ENCODE measurements at regions not wholly inside any gene's neighbourhood (a gene's known extent, or its start where the extent isn't known, plus 50 kb on each side); places are given as distances from the start of the nearest gene placed in this dataset.

DNA sequence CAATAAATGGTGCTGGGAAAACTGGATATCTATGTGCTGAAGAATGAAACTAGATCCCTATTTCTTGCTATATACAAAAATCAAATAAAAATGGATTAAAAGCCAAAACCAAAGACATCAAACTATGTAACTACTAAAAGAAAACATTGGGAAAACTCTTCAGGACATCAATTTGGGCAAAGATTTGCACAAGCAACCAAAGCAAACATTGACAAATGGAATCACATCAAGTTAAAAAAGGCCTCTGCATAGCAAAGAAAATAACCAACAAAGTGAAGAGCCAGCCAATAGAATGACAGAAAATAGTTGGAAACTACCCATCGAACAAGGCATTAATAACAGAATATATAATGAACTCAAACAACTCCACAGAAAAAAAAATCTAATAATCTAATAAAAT, 1495.3 kb downstream of the SI start:
- H3K4me1 ChIP-seq (ENCODE audit: control insufficient read depth, insufficient read depth, low read length): no peaks in the 10 kb centered on the region
- DNase-seq (no peak), ATAC-seq (no peak)
- no peak overlapping the region for H3K27ac ChIP-seq (ENCODE audit: low read length)
- H3K4me3 ChIP-seq (ENCODE audit: low read length): no peak overlapping the region
- no peaks in the 10 kb centered on the region for H3K9me3 ChIP-seq (ENCODE audit: control insufficient read depth, low read length)
- intact Hi-C loops (cut with DNase I): no loop called here
- no peaks in the 10 kb centered on the region for H3K27me3 ChIP-seq (ENCODE audit: control insufficient read depth, insufficient read depth)
- 87% methylated on average over 1 of the region's 1 CpG for WGBS

DNA sequence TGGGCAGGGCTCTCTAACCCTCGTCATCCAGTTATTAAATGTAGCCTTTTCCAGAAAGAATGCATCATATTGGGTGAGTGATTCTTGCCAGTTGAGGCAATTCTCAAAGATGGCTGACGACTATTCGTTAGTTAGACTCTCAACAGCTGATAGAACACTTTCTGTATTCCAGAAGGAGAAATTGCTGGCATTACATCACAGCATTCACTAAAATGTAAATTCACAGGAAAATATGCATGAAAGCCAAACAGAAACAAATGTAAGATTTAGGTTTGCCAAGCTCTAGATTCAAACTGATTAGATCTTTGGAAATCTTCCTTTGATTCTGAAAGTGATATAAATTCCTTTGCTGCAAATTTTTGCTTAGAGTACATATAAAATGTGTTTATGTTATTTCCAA, 1501.0 kb downstream of the SI start:
- WGBS: 82% methylated on average over 3 of the region's 3 CpGs
- no peaks in the 10 kb centered on the region for H3K4me1 ChIP-seq (ENCODE audit: control insufficient read depth, insufficient read depth, low read length)
- no peak for DNase-seq
- H3K27me3 ChIP-seq (ENCODE audit: control insufficient read depth, insufficient read depth): no peaks in the 10 kb centered on the region
- H3K9me3 ChIP-seq (ENCODE audit: control insufficient read depth, low read length): no peaks in the 10 kb centered on the region
- no peak for ATAC-seq
- H3K4me3 ChIP-seq (ENCODE audit: low read length): no peak overlapping the region
- H3K27ac ChIP-seq (ENCODE audit: low read length): no peak overlapping the region
- intact Hi-C loops (cut with DNase I): no loop called here

DNA sequence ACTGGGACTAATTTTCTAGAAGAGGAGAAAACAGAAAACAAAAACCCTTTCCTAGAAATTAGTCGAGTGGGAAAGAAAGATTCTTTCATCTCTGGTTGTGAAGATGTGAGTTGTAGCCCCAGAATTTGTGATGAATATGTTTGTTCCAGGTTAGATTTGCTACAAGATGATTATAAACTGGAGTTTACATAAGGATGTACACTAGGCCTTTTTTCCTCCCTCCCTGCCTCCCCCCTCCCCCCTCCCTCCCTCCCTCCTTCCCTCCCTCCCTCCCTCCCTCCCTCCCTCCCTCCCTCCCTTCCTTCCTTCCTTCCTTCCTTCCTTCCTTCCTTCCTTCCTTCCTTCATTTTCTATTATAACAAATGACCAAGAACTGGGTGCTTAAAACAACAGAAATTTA, 1502.0 kb downstream of the SI start:
- Histone ChIP-seq H3K4me1 (ENCODE audit: control insufficient read depth, insufficient read depth, low read length) (no peaks in the 10 kb centered on the region), H3K27ac (ENCODE audit: low read length) (no peak overlapping the region), H3K9me3 (ENCODE audit: control insufficient read depth, low read length) (no peaks in the 10 kb centered on the region), H3K4me3 (ENCODE audit: low read length) (no peak overlapping the region), H3K27me3 (ENCODE audit: control insufficient read depth, insufficient read depth) (no peaks in the 10 kb centered on the region)
- no peak for ATAC-seq
- intact Hi-C loops (cut with DNase I): no loop called here
- no peak for DNase-seq
- WGBS: 72% methylated on average over 1 of the region's 1 CpG

DNA sequence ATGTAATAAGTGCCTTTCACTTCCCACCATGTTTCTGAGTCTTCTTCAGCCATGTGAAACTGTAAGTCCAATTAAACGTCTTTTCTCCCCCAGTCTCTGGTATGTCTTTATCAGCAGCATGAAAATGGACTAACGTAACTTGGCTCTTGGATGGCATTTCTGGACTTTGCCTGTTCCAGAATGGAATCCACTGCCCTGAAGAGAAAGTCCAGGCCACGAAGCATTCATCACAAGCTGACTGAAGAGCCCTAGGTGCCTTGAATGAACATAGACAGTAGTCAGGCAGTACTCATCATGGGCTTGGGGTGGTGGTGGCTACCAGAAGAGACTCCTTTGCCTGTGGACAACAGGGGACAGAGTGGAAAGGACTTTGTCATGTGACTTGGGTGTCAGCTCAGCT, 1505.0 kb downstream of the SI start:
- H3K9me3 ChIP-seq (ENCODE audit: control insufficient read depth, low read length): no peaks in the 10 kb centered on the region
- intact Hi-C loops (cut with DNase I): no loop called here
- 57% methylated on average over 3 of the region's 3 CpGs for WGBS

DNA sequence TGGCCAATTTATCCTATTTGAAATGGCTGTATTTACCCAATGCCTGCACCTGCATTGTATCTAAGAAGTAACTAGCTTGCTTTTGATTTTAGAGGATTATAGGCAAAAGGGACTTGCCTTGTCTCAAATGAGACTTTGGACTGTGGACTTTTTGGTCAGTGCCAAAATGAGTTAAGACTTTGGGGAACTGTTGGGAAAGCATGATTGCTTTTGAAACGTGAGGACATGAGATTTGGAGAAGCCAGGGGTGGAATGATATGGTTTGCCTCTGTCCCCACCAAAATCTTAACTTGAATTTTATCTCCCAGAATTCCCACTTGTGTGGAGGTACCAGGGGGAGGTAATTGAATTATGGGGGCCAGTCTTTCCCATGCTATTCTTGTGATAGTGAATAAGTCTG, 1505.4 kb downstream of the SI start:
- H3K4me3 ChIP-seq (ENCODE audit: low read length): no peak overlapping the region
- H3K9me3 ChIP-seq (ENCODE audit: control insufficient read depth, low read length): no peaks in the 10 kb centered on the region
- H3K27me3 ChIP-seq (ENCODE audit: control insufficient read depth, insufficient read depth): no peaks in the 10 kb centered on the region
- WGBS: 38% methylated on average over 1 of the region's 1 CpG
- intact Hi-C loops (cut with DNase I): no loop called here
- H3K27ac ChIP-seq (ENCODE audit: low read length): no peak overlapping the region
- H3K4me1 ChIP-seq (ENCODE audit: control insufficient read depth, insufficient read depth, low read length): no peaks in the 10 kb centered on the region
- DNase-seq (no peak), ATAC-seq (no peak)

More for the DNA sequence above, 1505.0 kb downstream of the SI start:
- no peaks in the 10 kb centered on the region for H3K4me1 ChIP-seq (ENCODE audit: control insufficient read depth, insufficient read depth, low read length)
- no peak for DNase-seq
- no peak overlapping the region for H3K27ac ChIP-seq (ENCODE audit: low read length)
- H3K27me3 ChIP-seq (ENCODE audit: control insufficient read depth, insufficient read depth): no peaks in the 10 kb centered on the region
- H3K4me3 ChIP-seq (ENCODE audit: low read length): no peak overlapping the region
- no peak for ATAC-seq

DNA sequence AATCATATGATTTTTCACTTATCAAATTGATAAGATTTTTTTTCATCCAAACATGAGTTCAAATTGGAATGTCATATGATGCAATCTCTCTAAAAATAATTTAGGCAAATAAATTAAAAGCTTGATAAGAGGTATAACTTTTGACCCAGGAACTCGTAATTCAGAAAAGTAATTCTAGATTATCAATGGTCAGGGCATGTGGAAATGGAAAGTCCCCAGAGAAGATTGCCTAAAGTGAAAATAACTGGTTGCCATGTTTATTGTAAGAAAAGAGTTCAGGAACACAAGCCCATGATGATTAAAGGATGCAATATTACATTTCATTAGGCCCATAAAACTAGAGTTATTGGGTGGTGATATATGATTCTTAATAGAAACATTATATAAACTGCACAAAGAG, 1514.8 kb downstream of the SI start:
- Histone ChIP-seq H3K4me3 (ENCODE audit: low read length) (no peak overlapping the region), H3K9me3 (ENCODE audit: control insufficient read depth, low read length) (no peaks in the 10 kb centered on the region), H3K4me1 (ENCODE audit: control insufficient read depth, insufficient read depth, low read length) (no peaks in the 10 kb centered on the region), H3K27ac (ENCODE audit: low read length) (no peak overlapping the region), H3K27me3 (ENCODE audit: control insufficient read depth, insufficient read depth) (no peaks in the 10 kb centered on the region)
- DNase-seq (no peak), ATAC-seq (no peak)
- intact Hi-C loops (cut with DNase I): no loop called here
- 42% methylated on average over 1 of the region's 1 CpG for WGBS

DNA sequence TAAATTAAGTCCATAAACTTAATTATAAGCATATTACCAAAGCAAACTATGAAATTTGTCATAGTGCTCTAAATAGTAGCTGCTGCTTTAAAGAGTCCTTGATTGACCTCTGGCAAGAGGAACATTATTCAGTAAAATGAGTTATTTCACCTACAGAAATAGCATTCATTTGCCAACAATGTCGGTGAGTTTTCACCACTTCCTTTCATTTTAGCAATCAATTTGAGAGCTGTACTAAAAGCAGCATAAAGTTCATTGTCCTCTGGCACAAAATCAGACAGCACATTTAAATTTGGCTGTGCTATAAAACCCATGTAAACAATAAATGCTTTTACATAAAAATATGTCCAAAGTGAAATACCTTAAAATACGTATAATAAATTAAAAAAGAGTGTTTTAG, 1515.7 kb downstream of the SI start:
- DNase-seq (no peak), ATAC-seq (no peak)
- intact Hi-C loops (cut with DNase I): no loop called here
- Histone ChIP-seq H3K9me3 (ENCODE audit: control insufficient read depth, low read length) (no peaks in the 10 kb centered on the region), H3K4me1 (ENCODE audit: control insufficient read depth, insufficient read depth, low read length) (no peaks in the 10 kb centered on the region), H3K27ac (ENCODE audit: low read length) (no peak overlapping the region), H3K4me3 (ENCODE audit: low read length) (no peak overlapping the region), H3K27me3 (ENCODE audit: control insufficient read depth, insufficient read depth) (no peaks in the 10 kb centered on the region)
- 48% methylated on average over 2 of the region's 2 CpGs for WGBS

DNA sequence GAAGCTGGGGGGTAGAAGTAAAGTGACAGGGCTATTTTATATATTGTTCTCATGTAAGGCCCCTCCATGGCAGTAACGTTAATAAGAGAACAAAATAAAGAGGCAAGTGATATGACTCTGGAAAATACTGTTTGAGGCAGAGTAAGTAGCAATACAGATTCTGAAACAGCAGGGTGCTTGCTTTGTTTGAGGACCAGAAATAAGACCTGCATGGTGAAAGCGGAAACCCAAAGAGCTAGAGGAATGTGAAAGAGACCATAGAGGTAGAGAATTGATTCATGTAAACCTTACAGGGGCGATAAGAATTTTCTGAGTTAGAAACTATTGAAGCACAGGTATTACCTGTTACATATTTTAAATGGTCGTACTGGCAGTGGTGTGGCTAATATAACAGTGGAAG, 1517.1 kb downstream of the SI start:
- Histone ChIP-seq H3K27me3 (ENCODE audit: control insufficient read depth, insufficient read depth) (no peaks in the 10 kb centered on the region), H3K27ac (ENCODE audit: low read length) (no peak overlapping the region), H3K4me3 (ENCODE audit: low read length) (no peak overlapping the region), H3K9me3 (ENCODE audit: control insufficient read depth, low read length) (no peaks in the 10 kb centered on the region), H3K4me1 (ENCODE audit: control insufficient read depth, insufficient read depth, low read length) (no peaks in the 10 kb centered on the region)
- WGBS: 76% methylated on average over 4 of the region's 4 CpGs
- ATAC-seq (no peak), DNase-seq (no peak)
- intact Hi-C loops (cut with DNase I): no loop called here

DNA sequence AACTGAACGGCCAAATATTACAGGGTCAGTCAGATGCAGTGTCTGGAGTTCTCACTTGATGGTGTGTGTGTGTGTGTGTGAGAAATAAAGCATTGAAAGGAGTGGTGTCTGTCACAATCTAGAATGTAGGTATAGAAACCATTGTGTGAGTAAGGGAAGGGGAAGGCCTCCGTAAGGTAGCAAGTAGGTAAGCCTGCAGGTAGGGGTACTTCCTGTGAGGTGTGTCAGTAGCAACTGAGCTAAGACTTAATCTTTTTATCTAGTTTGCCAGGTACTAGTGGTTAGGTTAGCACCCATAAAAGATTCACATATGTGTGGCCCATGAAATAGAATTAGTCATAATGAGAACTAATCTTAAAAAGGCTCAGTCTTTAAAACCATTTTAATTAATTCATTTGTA, 1517.8 kb downstream of the SI start:
- no peak for DNase-seq
- Histone ChIP-seq H3K27ac (ENCODE audit: low read length) (no peak overlapping the region), H3K4me3 (ENCODE audit: low read length) (no peak overlapping the region), H3K9me3 (ENCODE audit: control insufficient read depth, low read length) (no peaks in the 10 kb centered on the region), H3K27me3 (ENCODE audit: control insufficient read depth, insufficient read depth) (no peaks in the 10 kb centered on the region), H3K4me1 (ENCODE audit: control insufficient read depth, insufficient read depth, low read length) (no peaks in the 10 kb centered on the region)
- intact Hi-C loops (cut with DNase I): no loop called here
- ATAC-seq: no peak
- WGBS: 78% methylated on average over 2 of the region's 2 CpGs

DNA sequence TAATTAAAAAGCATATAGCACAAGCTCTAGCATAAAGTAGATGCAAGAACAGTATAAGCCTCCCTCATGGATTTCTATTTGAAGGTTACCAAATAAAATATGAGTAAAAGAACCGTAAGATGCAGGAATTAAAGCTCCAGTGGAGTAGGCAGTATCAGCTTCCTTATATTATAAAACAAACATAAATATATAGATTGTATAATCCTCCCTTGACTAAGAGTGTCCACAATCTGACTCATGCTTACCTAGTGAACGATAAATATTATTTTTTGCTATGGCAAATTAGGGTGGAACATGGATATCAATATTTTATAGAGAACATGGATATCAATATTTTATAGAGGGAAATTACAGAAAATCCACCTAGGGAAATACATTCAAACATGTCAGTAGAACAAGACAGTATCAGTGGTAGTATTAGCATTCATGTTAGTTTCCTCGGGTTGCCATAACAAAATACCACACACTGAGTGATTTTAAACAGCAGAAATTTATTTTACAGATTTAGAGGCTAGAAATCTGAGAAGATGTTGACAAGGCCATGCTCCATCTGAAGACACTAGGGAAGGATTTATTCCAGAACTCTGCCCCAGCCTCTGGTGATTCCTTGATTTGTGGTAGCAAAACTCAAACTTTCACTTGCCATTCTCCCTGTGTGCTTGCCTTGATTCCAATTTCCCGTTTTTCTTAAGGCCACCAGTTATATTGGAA, 1521.3 kb downstream of the SI start:
- no peak for ATAC-seq
- Histone ChIP-seq H3K27me3 (ENCODE audit: control insufficient read depth, insufficient read depth) (no peaks in the 10 kb centered on the region), H3K27ac (ENCODE audit: low read length) (no peak overlapping the region), H3K9me3 (ENCODE audit: control insufficient read depth, low read length) (no peaks in the 10 kb centered on the region), H3K4me3 (ENCODE audit: low read length) (no peak overlapping the region), H3K4me1 (ENCODE audit: control insufficient read depth, insufficient read depth, low read length) (no peaks in the 10 kb centered on the region)
- intact Hi-C loops (cut with DNase I): no loop called here
- 83% methylated on average over 4 of the region's 4 CpGs for WGBS
- DNase-seq: no peak

DNA sequence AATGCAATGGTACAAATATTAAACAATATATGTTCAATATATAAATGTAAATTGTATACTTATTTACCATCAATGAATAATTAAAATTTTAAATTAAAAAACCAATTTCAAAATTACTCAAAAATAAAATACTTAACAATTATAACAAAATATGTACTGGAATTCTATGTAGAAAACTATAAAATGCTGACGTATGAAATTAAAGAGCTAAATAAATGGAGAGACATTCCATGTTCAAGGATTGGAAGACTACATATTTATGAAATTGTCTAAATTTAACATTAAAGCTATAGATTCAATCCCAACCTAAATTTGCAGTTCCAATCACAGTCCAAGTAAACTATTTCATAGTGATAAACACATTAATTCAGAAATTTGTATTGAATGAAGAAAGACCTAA, 1522.4 kb downstream of the SI start:
- H3K27ac ChIP-seq (ENCODE audit: low read length): no peak overlapping the region
- ATAC-seq (no peak), DNase-seq (no peak)
- WGBS: 52% methylated on average over 1 of the region's 1 CpG
- intact Hi-C loops (cut with DNase I): no loop called here
- H3K4me1 ChIP-seq (ENCODE audit: control insufficient read depth, insufficient read depth, low read length): no peaks in the 10 kb centered on the region
- no peaks in the 10 kb centered on the region for H3K9me3 ChIP-seq (ENCODE audit: control insufficient read depth, low read length)
- H3K27me3 ChIP-seq (ENCODE audit: control insufficient read depth, insufficient read depth): no peaks in the 10 kb centered on the region
- no peak overlapping the region for H3K4me3 ChIP-seq (ENCODE audit: low read length)

DNA sequence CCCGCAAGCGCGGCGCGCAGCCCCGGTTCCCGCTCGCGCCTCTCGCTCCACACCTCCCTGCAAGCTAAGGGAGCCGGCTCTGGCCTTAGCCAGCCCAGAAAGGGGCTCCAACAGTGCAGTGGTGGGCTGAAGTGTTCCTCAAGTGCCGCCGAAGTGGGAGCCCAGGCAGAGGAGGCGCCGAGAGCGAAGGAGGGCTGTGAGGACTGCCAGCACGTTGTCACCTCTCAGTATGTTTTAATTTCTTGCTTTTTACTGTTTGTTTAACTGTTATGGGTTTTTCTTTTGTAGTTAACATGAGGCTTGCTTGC, 1525.7 kb downstream of the SI start:
- Histone ChIP-seq H3K4me3 (ENCODE audit: low read length) (no peak overlapping the region), H3K27ac (ENCODE audit: low read length) (no peak overlapping the region), H3K27me3 (ENCODE audit: control insufficient read depth, insufficient read depth) (no peaks in the 10 kb centered on the region), H3K9me3 (ENCODE audit: control insufficient read depth, low read length) (no peaks in the 10 kb centered on the region), H3K4me1 (ENCODE audit: control insufficient read depth, insufficient read depth, low read length) (no peaks in the 10 kb centered on the region)
- DNase-seq (no peak), ATAC-seq (no peak)
- intact Hi-C loops (cut with DNase I): no loop called here
- WGBS: 89% methylated on average over 17 of the region's 17 CpGs

All from right cardiac atrium (tissue), 5 donors.